DOHH2 (cell line): ENCODE measurements at regions not wholly inside any gene's neighbourhood (a gene's known extent, or its start where the extent isn't known, plus 50 kb on each side); places are given as distances from the start of the nearest gene placed in this dataset.

ENCODE experiments used
- H3F3A ChIP-seq: fragments of 200-600 bp; sonication (generic), shearing (Covaris generic); 2 replicates; pipeline ENCODE4 v1.6.0; 2016; ENCODE audit warnings: antibody characterized with exemption, mild to moderate bottlenecking; ENCODE audit not compliant: control insufficient read depth, insufficient read depth
- H3K27ac ChIP-seq: fragments of 200-600 bp; sonication (generic); 2 replicates; pipeline ENCODE4 v1.5.1; 2014; ENCODE audit warnings: low read depth, mild to moderate bottlenecking, low read length, moderate library complexity
- H3K27me3 ChIP-seq: fragments of 200-600 bp; sonication (generic); 2 replicates; pipeline ENCODE4 v1.6.1; 2014; ENCODE audit warnings: mild to moderate bottlenecking, low read length, mixed read lengths; ENCODE audit not compliant: control insufficient read depth
- H3K36me3 ChIP-seq: fragments of 200-600 bp; sonication (generic); 2 replicates; pipeline ENCODE4 v1.6.1; 2014; ENCODE audit warnings: mild to moderate bottlenecking, low read length, moderate library complexity, mixed read lengths; ENCODE audit not compliant: control insufficient read depth
- H3K4me1 ChIP-seq: fragments of 200-600 bp; sonication (generic); 2 replicates; pipeline ENCODE4 v1.6.1; 2014; ENCODE audit warnings: mild to moderate bottlenecking, low read length, mixed read lengths; ENCODE audit not compliant: control insufficient read depth
- H3K4me2 ChIP-seq: fragments of 200-600 bp; sonication (generic); 2 replicates; pipeline ENCODE4 v1.6.0; 2014; ENCODE audit warnings: mild to moderate bottlenecking, low read length, moderate library complexity
- H3K4me3 ChIP-seq: fragments of 200-600 bp; sonication (generic); 2 replicates; pipeline ENCODE4 v1.5.1; 2014; ENCODE audit warnings: mild to moderate bottlenecking, low read length, mixed read lengths
- H3K79me2 ChIP-seq: fragments of 200-600 bp; sonication (generic); 2 replicates; pipeline ENCODE4 v1.6.1; 2014; ENCODE audit warnings: mild to moderate bottlenecking, low read length, mixed read lengths; ENCODE audit not compliant: control insufficient read depth
- H3K9me2 ChIP-seq: fragments of 200-600 bp; sonication (generic); replicated peaks from 2 replicates; pipeline ENCODE4 v1.6.1; 2014; ENCODE audit warnings: mild to moderate bottlenecking, low read length, mixed read lengths; ENCODE audit not compliant: control insufficient read depth
- H3K9me3 ChIP-seq: fragments of 200-600 bp; sonication (generic); 2 replicates; pipeline ENCODE4 v1.6.1; 2014; ENCODE audit warnings: antibody characterized with exemption, low read length, mixed read lengths; ENCODE audit not compliant: control insufficient read depth, insufficient read depth
- H4K20me1 ChIP-seq: fragments of 200-600 bp; sonication (generic); 2 replicates; pipeline ENCODE4 v1.6.0; 2014; ENCODE audit warnings: low read depth, mild to moderate bottlenecking, antibody characterized with exemption, low read length, moderate library complexity; ENCODE audit not compliant: control insufficient read depth, insufficient read depth
- CTCF ChIP-seq: fragments of 200-600 bp; sonication (generic); IDR thresholded peaks from one replicate; pipeline ENCODE4 v1.5.1; 2014; ENCODE audit warnings: antibody characterized with exemption, mild to moderate bottlenecking, low read depth, low read length; ENCODE audit not compliant: poor library complexity, severe bottlenecking
- EZH2phosphoT487 ChIP-seq: fragments of 200-600 bp; sonication (generic); IDR thresholded peaks from 2 replicates; pipeline ENCODE4 v1.6.1; 2017; ENCODE audit warnings: borderline replicate concordance, mild to moderate bottlenecking, antibody characterized with exemption, low read length, moderate library complexity, mixed read lengths

- no peaks in the 10 kb centered on the region for H3F3A ChIP-seq
- H3K36me3 ChIP-seq: no peaks in the 10 kb centered on the region
- H3K79me2 ChIP-seq: no peaks in the 10 kb centered on the region
- H3K4me2 ChIP-seq: no peak overlapping the region
- TF ChIP-seq CTCF (no peak), EZH2phosphoT487 (no peak)
- no peaks in the 10 kb centered on the region for H3K9me2 ChIP-seq
- no peaks in the 10 kb centered on the region for H3K4me1 ChIP-seq
- H3K27me3 ChIP-seq: no peaks in the 10 kb centered on the region
- no peak overlapping the region for H3K4me3 ChIP-seq
- H3K9me3 ChIP-seq: no peaks in the 10 kb centered on the region
- no peaks in the 10 kb centered on the region for H4K20me1 ChIP-seq
- H3K27ac ChIP-seq: no peak overlapping the region
These were observed 170.9 kb downstream of the SEC23A start for GRCh38 chr14:38931969-38932652.

DNA sequence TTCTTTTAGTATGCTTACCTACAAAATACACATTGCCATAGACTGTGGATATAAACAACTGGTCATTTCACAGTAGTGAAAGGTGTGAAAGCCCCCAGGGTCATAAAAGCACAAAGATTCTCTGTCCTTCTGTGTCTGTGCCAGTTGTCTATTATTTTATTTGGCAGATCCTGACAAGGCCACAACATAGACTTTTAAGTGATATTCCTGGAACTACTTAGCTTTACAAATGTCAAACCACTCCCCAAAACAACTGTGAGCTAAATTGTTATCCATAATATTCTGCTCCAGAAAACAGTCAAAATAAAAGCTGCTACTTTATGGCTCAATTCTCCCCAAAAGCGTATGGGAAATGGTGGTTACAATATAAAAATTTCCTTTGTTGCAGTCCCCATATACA is 172.1 kb downstream of the SEC23A start:
- no peaks in the 10 kb centered on the region for H3F3A ChIP-seq

GRCh38 chr14:38930022-38930421 is 173.0 kb downstream of the SEC23A start:
- Histone ChIP-seq H3K4me1 (no peaks in the 10 kb centered on the region), H3K4me2 (no peak overlapping the region), H3K36me3 (no peaks in the 10 kb centered on the region), H3K27ac (no peak overlapping the region), H3K9me2 (no peaks in the 10 kb centered on the region), H3K79me2 (no peaks in the 10 kb centered on the region), H3K27me3 (no peaks in the 10 kb centered on the region), H3F3A (no peaks in the 10 kb centered on the region), H4K20me1 (no peaks in the 10 kb centered on the region), H3K4me3 (no peak overlapping the region), H3K9me3 (no peaks in the 10 kb centered on the region)
- TF ChIP-seq EZH2phosphoT487 (no peak), CTCF (no peak)

More for the DNA sequence above, 172.1 kb downstream of the SEC23A start:
- Histone ChIP-seq H3K4me1 (no peaks in the 10 kb centered on the region), H3K4me2 (no peak overlapping the region), H3K27ac (no peak overlapping the region), H3K36me3 (no peaks in the 10 kb centered on the region), H3K4me3 (no peak overlapping the region), H3K79me2 (no peaks in the 10 kb centered on the region), H4K20me1 (no peaks in the 10 kb centered on the region), H3K9me3 (no peaks in the 10 kb centered on the region), H3K9me2 (no peaks in the 10 kb centered on the region), H3K27me3 (no peaks in the 10 kb centered on the region)
- no peak for TF ChIP-seq EZH2phosphoT487
- no peak for TF ChIP-seq CTCF
